HEK293 (cell line): ENCODE measurements at regions not wholly inside any gene's neighbourhood (a gene's known extent, or its start where the extent isn't known, plus 50 kb on each side); places are given as distances from the start of the nearest gene placed in this dataset.

Experiments used
- CTCF ChIA-PET: fragments of 350-600 bp; formaldehyde crosslinking; extraction: SDS; loops from one replicate; lab custom pipeline; 2021; ENCODE audit warnings: antibody characterized with exemption; lab: Yijun Ruan, JAX
- POLR2A ChIA-PET: fragments of 300-600 bp; formaldehyde crosslinking; extraction: SDS; loops from one replicate; lab custom pipeline; 2020; ENCODE audit warnings: antibody characterized with exemption, inconsistent platforms; lab: Yijun Ruan, JAX
- H3K27ac ChIP-seq: fragments of 200-500 bp; sonication (Bioruptor generic); 2 replicates; pipeline ENCODE4 v1.5.1; 2014; ENCODE audit warnings: low read depth, low read length, control low read depth, inconsistent platforms; ENCODE audit errors: extremely low read depth
- H3K36me3 ChIP-seq, 2 experiments: fragments of 200-500 bp in 1 of 2; sonication (Bioruptor generic) in 1 of 2; 1 replicate in 1 of 2; 2 replicates in 1 of 2; pipeline ENCODE4 v1.5.1; 2014 to 2017; ENCODE audit warnings: inconsistent platforms in 2 of 2, low read length in 2 of 2; ENCODE audit not compliant: control insufficient read depth in 2 of 2, insufficient read depth in 1 of 2
- H3K4me1 ChIP-seq: fragments of 200-500 bp; sonication (Bioruptor generic); 2 replicates; pipeline ENCODE4 v1.5.1; 2014; ENCODE audit warnings: mild to moderate bottlenecking, low read length, inconsistent platforms; ENCODE audit not compliant: control insufficient read depth, insufficient read depth
- H3K4me3 ChIP-seq: 2 replicates; pipeline ENCODE4 v1.5.1; 2011; ENCODE audit warnings: low read depth, mild to moderate bottlenecking, control low read depth, low read length, moderate library complexity
- H3K9me3 ChIP-seq: fragments of 200-500 bp; sonication (Bioruptor generic); 2 replicates; pipeline ENCODE4 v1.5.1; 2014; ENCODE audit warnings: low read depth, low read length, inconsistent platforms; ENCODE audit not compliant: control insufficient read depth, insufficient read depth
- KLF16 ChIP-seq: fragments of 450-650 bp; formaldehyde crosslinking; IDR thresholded peaks from 2 replicates; pipeline ENCODE4 v1.5.1; 2017; ENCODE audit warnings: missing biosample characterization, missing genetic modification characterization
- SCRT2 ChIP-seq: fragments of 450-650 bp; formaldehyde crosslinking; IDR thresholded peaks from 2 replicates; pipeline ENCODE4 v1.5.1; 2016; ENCODE audit warnings: missing biosample characterization, missing genetic modification characterization
- YY2 ChIP-seq: fragments of 450-650 bp; formaldehyde crosslinking; IDR thresholded peaks from 2 replicates; pipeline ENCODE4 v1.5.1; 2016; ENCODE audit warnings: missing biosample characterization, missing genetic modification characterization
- ZNF112 ChIP-seq: fragments of 450-650 bp; formaldehyde crosslinking; IDR thresholded peaks from 2 replicates; pipeline ENCODE4 v1.5.0; 2017; ENCODE audit warnings: missing biosample characterization, missing genetic modification characterization
- ZNF114 ChIP-seq: fragments of 450-650 bp; formaldehyde crosslinking; IDR thresholded peaks from 2 replicates; pipeline ENCODE4 v1.5.0; 2017; ENCODE audit warnings: missing biosample characterization, missing genetic modification characterization
- ZNF174 ChIP-seq: fragments of 450-650 bp; formaldehyde crosslinking; IDR thresholded peaks from 2 replicates; pipeline ENCODE4 v1.5.0; 2017; ENCODE audit warnings: missing biosample characterization, mild to moderate bottlenecking, missing genetic modification characterization
- ZNF223 ChIP-seq: fragments of 450-650 bp; formaldehyde crosslinking; IDR thresholded peaks from 2 replicates; pipeline ENCODE4 v1.5.1; 2016; ENCODE audit warnings: missing biosample characterization, missing genetic modification characterization
- ZNF488 ChIP-seq: fragments of 450-650 bp; formaldehyde crosslinking; IDR thresholded peaks from 2 replicates; pipeline ENCODE4 v1.5.1; 2016; ENCODE audit warnings: missing biosample characterization, missing genetic modification characterization
- ZNF560 ChIP-seq: fragments of 450-650 bp; formaldehyde crosslinking; IDR thresholded peaks from 2 replicates; pipeline ENCODE4 v1.5.1; 2017; ENCODE audit warnings: missing biosample characterization, missing genetic modification characterization, borderline replicate concordance
- ZNF692 ChIP-seq: fragments of 450-650 bp; formaldehyde crosslinking; IDR thresholded peaks from 2 replicates; pipeline ENCODE4 v1.5.1; 2016; ENCODE audit warnings: missing biosample characterization, missing genetic modification characterization
- ZNF837 ChIP-seq: fragments of 450-650 bp; formaldehyde crosslinking; IDR thresholded peaks from 2 replicates; pipeline ENCODE4 v1.5.1; 2016; ENCODE audit warnings: missing biosample characterization, missing genetic modification characterization
- ZNF843 ChIP-seq: fragments of 450-650 bp; formaldehyde crosslinking; IDR thresholded peaks from 2 replicates; pipeline ENCODE4 v1.5.1; 2016; ENCODE audit warnings: missing biosample characterization, missing genetic modification characterization
- TF ChIP-seq, protein P1 (sequence below): fragments of 450-650 bp; formaldehyde crosslinking; IDR thresholded peaks from 2 replicates; pipeline ENCODE4 v1.5.1; 2016; ENCODE audit warnings: missing biosample characterization, missing genetic modification characterization
- TF ChIP-seq, protein P2 (sequence below): fragments of 450-650 bp; formaldehyde crosslinking; IDR thresholded peaks from 2 replicates; pipeline ENCODE4 v1.5.1; 2016; ENCODE audit warnings: missing biosample characterization, missing genetic modification characterization, borderline replicate concordance

DNA sequence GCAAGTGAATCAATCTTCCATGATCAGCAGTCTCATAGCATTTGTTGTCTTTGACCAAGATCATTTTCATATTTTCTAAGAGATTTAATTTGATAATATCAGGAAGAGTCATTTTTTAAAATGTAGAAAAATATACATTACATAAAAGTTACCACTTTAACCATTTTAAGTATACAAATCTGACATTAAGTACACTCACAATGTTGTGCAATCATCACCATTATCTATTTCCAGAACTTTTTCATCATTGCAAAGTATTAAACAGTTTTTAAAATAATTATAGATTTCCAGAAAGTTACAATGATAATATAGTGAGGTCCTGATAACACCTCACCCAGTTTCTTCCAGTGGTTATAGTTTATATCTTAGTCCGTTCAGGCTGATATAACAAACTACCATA, 222.5 kb upstream of the RHOBTB1 start:
- TF ChIP-seq ZNF560 (no peak), ZNF843 (tag by site-specific recombination) (no peak)

GRCh38 chr10:61166065-61166464, 222.1 kb upstream of the RHOBTB1 start:
- H3K9me3 ChIP-seq = no peaks in the 10 kb centered on the region; the same call in 1 of the 2 replicates
- H3K27ac ChIP-seq = no peak overlapping the region
- no peaks in the 10 kb centered on the region for H3K36me3 ChIP-seq
- ChIA-PET CTCF (interaction anchor here (0.6 to 0.8 kb wide), 3 partner anchors 43 to 148 kb away, joined by 3 to 6 read pairs (median 3); no protein-coding TSS in a partner anchor), POLR2A (no interaction called here)
- no peaks in the 10 kb centered on the region for H3K4me1 ChIP-seq
- no peak for TF ChIP-seq SCRT2
- TF ChIP-seq, protein P1, sequence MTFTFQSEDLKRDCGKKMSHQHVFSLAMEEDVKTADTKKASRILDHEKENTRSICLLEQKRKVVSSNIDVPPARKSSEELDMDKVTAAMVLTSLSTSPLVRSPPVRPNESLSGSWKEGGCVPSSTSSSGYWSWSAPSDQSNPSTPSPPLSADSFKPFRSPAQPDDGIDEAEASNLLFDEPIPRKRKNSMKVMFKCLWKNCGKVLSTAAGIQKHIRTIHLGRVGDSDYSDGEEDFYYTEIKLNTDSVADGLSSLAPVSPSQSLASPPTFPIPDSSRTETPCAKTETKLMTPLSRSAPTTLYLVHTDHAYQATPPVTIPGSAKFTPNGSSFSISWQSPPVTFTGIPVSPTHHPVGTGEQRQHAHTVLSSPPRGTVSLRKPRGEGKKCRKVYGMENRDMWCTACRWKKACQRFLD (tag by site-specific recombination) = no peak
- no peak for TF ChIP-seq YY2
- TF ChIP-seq ZNF112 = no peak
- no peak for TF ChIP-seq KLF16 (tag by site-specific recombination)
- no peak for TF ChIP-seq ZNF837 (tag by site-specific recombination)
- TF ChIP-seq ZNF174 (tag by site-specific recombination) = no peak
- TF ChIP-seq ZNF223 (tag by site-specific recombination) = no peak
- no peak for TF ChIP-seq ZNF114 (tag by site-specific recombination)
- TF ChIP-seq, protein P2, sequence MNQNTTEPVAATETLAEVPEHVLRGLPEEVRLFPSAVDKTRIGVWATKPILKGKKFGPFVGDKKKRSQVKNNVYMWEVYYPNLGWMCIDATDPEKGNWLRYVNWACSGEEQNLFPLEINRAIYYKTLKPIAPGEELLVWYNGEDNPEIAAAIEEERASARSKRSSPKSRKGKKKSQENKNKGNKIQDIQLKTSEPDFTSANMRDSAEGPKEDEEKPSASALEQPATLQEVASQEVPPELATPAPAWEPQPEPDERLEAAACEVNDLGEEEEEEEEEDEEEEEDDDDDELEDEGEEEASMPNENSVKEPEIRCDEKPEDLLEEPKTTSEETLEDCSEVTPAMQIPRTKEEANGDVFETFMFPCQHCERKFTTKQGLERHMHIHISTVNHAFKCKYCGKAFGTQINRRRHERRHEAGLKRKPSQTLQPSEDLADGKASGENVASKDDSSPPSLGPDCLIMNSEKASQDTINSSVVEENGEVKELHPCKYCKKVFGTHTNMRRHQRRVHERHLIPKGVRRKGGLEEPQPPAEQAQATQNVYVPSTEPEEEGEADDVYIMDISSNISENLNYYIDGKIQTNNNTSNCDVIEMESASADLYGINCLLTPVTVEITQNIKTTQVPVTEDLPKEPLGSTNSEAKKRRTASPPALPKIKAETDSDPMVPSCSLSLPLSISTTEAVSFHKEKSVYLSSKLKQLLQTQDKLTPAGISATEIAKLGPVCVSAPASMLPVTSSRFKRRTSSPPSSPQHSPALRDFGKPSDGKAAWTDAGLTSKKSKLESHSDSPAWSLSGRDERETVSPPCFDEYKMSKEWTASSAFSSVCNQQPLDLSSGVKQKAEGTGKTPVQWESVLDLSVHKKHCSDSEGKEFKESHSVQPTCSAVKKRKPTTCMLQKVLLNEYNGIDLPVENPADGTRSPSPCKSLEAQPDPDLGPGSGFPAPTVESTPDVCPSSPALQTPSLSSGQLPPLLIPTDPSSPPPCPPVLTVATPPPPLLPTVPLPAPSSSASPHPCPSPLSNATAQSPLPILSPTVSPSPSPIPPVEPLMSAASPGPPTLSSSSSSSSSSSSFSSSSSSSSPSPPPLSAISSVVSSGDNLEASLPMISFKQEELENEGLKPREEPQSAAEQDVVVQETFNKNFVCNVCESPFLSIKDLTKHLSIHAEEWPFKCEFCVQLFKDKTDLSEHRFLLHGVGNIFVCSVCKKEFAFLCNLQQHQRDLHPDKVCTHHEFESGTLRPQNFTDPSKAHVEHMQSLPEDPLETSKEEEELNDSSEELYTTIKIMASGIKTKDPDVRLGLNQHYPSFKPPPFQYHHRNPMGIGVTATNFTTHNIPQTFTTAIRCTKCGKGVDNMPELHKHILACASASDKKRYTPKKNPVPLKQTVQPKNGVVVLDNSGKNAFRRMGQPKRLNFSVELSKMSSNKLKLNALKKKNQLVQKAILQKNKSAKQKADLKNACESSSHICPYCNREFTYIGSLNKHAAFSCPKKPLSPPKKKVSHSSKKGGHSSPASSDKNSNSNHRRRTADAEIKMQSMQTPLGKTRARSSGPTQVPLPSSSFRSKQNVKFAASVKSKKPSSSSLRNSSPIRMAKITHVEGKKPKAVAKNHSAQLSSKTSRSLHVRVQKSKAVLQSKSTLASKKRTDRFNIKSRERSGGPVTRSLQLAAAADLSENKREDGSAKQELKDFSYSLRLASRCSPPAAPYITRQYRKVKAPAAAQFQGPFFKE (tag by site-specific recombination) = no peak
- no peak for TF ChIP-seq ZNF692 (tag by site-specific recombination)
- TF ChIP-seq ZNF488 (tag by site-specific recombination) = no peak
- H3K4me3 ChIP-seq = no peak overlapping the region

More for the DNA sequence above, 222.5 kb upstream of the RHOBTB1 start:
- Histone ChIP-seq H3K9me3 (no peaks in the 10 kb centered on the region; the same call in 1 of the 2 replicates), H3K27ac (no peak overlapping the region), H3K4me1 (no peaks in the 10 kb centered on the region), H3K36me3 (no peaks in the 10 kb centered on the region), H3K4me3 (no peak overlapping the region)
- POLR2A ChIA-PET = no interaction called here
- CTCF ChIA-PET = no interaction called here
